ENCODE measurements at regions not wholly inside any gene's neighbourhood (a gene's known extent, or its start where the extent isn't known, plus 50 kb on each side); places are given as distances from the start of the nearest gene placed in this dataset.
"Not testable (repeated sequence)": the region's sequence is repeated elsewhere in the genome, so short reads cannot be mapped to it uniquely, and the experiment has no call there.

- no peak for DNase-seq
Observed at GRCh38 chr4:104901961-104902605, 244.6 kb upstream of the TET2 start.

GRCh38 chr4:104905065-104905464 lies 241.6 kb upstream of the TET2 start:
- no peak for DNase-seq

- DNase-seq: no peak
Observed at GRCh38 chr4:104905546-104905945, 241.1 kb upstream of the TET2 start.

- DNase-seq: no peak
Observed at GRCh38 chr4:104906276-104906675, 240.4 kb upstream of the TET2 start.

GRCh38 chr4:104907074-104907649 lies 239.5 kb upstream of the TET2 start:
- no peak for DNase-seq

GRCh38 chr4:104907991-104908390 lies 238.7 kb upstream of the TET2 start:
- DNase-seq: no peak

- no peak for DNase-seq
Observed at GRCh38 chr4:104909376-104909775, 237.3 kb upstream of the TET2 start.

- DNase-seq: no peak
Observed at GRCh38 chr4:104912518-104912917, 234.2 kb upstream of the TET2 start.

GRCh38 chr4:104915373-104915772 lies 231.3 kb upstream of the TET2 start:
- DNase-seq: no peak

GRCh38 chr4:104915864-104916263 lies 230.8 kb upstream of the TET2 start:
- no peak for DNase-seq

- DNase-seq: no peak
Observed at GRCh38 chr4:104919406-104919805, 227.3 kb upstream of the TET2 start.

GRCh38 chr4:104930298-104930697 lies 216.4 kb upstream of the TET2 start:
- DNase-seq: no peak

- DNase-seq: not testable (repeated sequence)
Observed at GRCh38 chr4:104930745-104931736, 215.6 kb upstream of the TET2 start.

- no peak for DNase-seq
Observed at GRCh38 chr4:104938624-104939023, 208.1 kb upstream of the TET2 start.

GRCh38 chr4:104940927-104941326 lies 205.7 kb upstream of the TET2 start:
- DNase-seq: no peak

GRCh38 chr4:104941661-104942062 lies 205.0 kb upstream of the TET2 start:
- DNase-seq: no peak

- no peak for DNase-seq
Observed at GRCh38 chr4:104942990-104943743, 203.5 kb upstream of the TET2 start.

GRCh38 chr4:104944596-104944995 lies 202.1 kb upstream of the TET2 start:
- DNase-seq: no peak

- no peak for DNase-seq
Observed at GRCh38 chr4:104964410-104965175, 182.1 kb upstream of the TET2 start.

GRCh38 chr4:104966349-104967033 lies 180.2 kb upstream of the TET2 start:
- DNase-seq: no peak

- no peak for DNase-seq
Observed at GRCh38 chr4:104967034-104967401, 179.7 kb upstream of the TET2 start.
